ENCODE measurements at regions not wholly inside any gene's neighbourhood (a gene's known extent, or its start where the extent isn't known, plus 50 kb on each side); places are given as distances from the start of the nearest gene placed in this dataset.

DNA sequence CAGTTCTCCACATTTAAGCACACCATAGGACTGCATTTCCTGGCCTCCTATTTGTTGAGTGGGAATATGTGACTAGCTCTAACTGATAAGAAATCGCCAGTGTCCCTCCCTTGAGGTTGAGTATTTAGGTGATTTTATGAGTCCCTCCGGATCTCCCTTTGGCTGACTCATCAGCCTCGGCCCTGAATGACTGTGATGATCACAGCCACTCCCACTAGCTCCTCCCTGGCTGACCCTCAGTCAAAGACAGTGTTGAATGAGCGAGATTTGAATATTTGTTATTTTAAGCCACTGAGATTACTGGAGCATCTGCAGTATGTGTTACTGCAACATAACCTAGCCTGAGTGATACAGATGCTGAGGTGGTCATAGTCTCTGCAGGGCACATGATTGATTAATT lies 515.3 kb downstream of the EPHB1 start:
- TF ChIP-seq TAF1 (IDR thresholded peaks at IDR 0.05; ENCODE audit: low read depth, low read length) = no peak
- TF ChIP-seq POLR2A (IDR thresholded peaks at IDR 0.05; ENCODE audit: low read depth, low read length) = no peak
- no peak for TF ChIP-seq POLR2AphosphoS5 (IDR thresholded peaks at IDR 0.05; ENCODE audit: low read depth, low read length)
- no peak for TF ChIP-seq SPI1 (IDR thresholded peaks at IDR 0.05; ENCODE audit: low read depth, low read length)
- no peak for TF ChIP-seq PAX5 (IDR thresholded peaks at IDR 0.05; ENCODE audit: insufficient read depth, low read length, severe bottlenecking)

Data from GM12891 (cell line).